ENCODE measurements at regions not wholly inside any gene's neighbourhood (a gene's known extent, or its start where the extent isn't known, plus 50 kb on each side); places are given as distances from the start of the nearest gene placed in this dataset.

- no peak overlapping the region for H3K4me2 ChIP-seq (ENCODE audit: control insufficient read depth, insufficient read depth)
- H4K20me1 ChIP-seq (ENCODE audit: control insufficient read depth, insufficient read depth) = no peaks in the 10 kb centered on the region
- WGBS (ENCODE audit: insufficient coverage, insufficient replicate concordance, low lambda C conversion rate, missing lambda C conversion rate) = 19% methylated on average over 7 of the region's 7 CpGs
- ATAC-seq = no peak
- ChIA-PET CTCF (interaction anchor here (0.6 kb wide), 1 partner anchor 438 kb away, joined by 3 read pairs; no protein-coding TSS in a partner anchor), SMC1A (ENCODE audit: uncharacterized antibody, unreplicated experiment) (no interaction called here), RAD21 (ENCODE audit: unreplicated experiment) (no interaction called here), POLR2A (no interaction called here)
- H2AFZ ChIP-seq (ENCODE audit: control insufficient read depth, low read depth, low read length) = no peak overlapping the region
- H3K27ac ChIP-seq (ENCODE audit: control insufficient read depth, insufficient read depth) = no peak overlapping the region
- TF ChIP-seq CHD4 (IDR thresholded peaks at IDR 0.05) (no peak), ZNF207 (IDR thresholded peaks at IDR 0.05; ENCODE audit: borderline replicate concordance) (no peak), ZNF384 (IDR thresholded peaks at IDR 0.05; ENCODE audit: borderline replicate concordance, low read depth, low read length) (no peak), POLR2A (IDR thresholded peaks at IDR 0.05; ENCODE audit: low read depth, low read length) (no peak), FOS (IDR thresholded peaks at IDR 0.05; ENCODE audit: borderline replicate concordance, extremely low read depth, insufficient read length) (no peak), SREBF1 (IDR thresholded peaks at IDR 0.05; ENCODE audit: low read length) (no peak), WRNIP1 (IDR thresholded peaks at IDR 0.05; ENCODE audit: borderline replicate concordance, low read depth, low read length) (no peak), USF2 (IDR thresholded peaks at IDR 0.05; ENCODE audit: borderline replicate concordance, low read depth, low read length) (no peak)
- no peak for DNase-seq (ENCODE audit: low read depth, low spot score)
- no peaks in the 10 kb centered on the region for H3K36me3 ChIP-seq (ENCODE audit: control insufficient read depth in 2 of 2, insufficient read depth in 2 of 2, low read length in 1 of 2)
- no peak overlapping the region for H3K4me3 ChIP-seq
- no TSS peak for BruUV-seq (replicated peaks)
- intact Hi-C loops (cut with micrococcal nuclease; ENCODE audit: unreplicated experiment) = no loop called here
- no peaks in the 10 kb centered on the region for H3K4me1 ChIP-seq (ENCODE audit: control insufficient read depth, insufficient read depth, low read length)
- H3K9me3 ChIP-seq (replicated peaks; ENCODE audit: control insufficient read depth, insufficient read depth, low read length) = no peaks in the 10 kb centered on the region
- no peak for FAIRE-seq
- no peaks in the 10 kb centered on the region for H3K79me2 ChIP-seq (ENCODE audit: control insufficient read depth, insufficient read depth, low read length)
- H3K9ac ChIP-seq (ENCODE audit: control insufficient read depth, insufficient read depth, low read length) = no peak overlapping the region
- no peaks in the 10 kb centered on the region for H3K27me3 ChIP-seq (replicated peaks in 1 of 2; ENCODE audit: control insufficient read depth in 2 of 2, insufficient read depth in 2 of 2, low read length in 1 of 2)
- in situ Hi-C loops (cut with MboI) = no loop called here
Measured at GRCh38 chr20:56855708-56856107, 226.6 kb downstream of the TFAP2C start.

GRCh38 chr20:56857950-56858349 is 228.8 kb downstream of the TFAP2C start:
- in situ Hi-C loops (cut with MboI) (no loop called here), intact Hi-C loops (cut with micrococcal nuclease; ENCODE audit: unreplicated experiment) (no loop called here)
- Histone ChIP-seq H3K9me3 (replicated peaks; ENCODE audit: control insufficient read depth, insufficient read depth, low read length) (no peaks in the 10 kb centered on the region), H3K27me3 (replicated peaks in 1 of 2; ENCODE audit: control insufficient read depth in 2 of 2, insufficient read depth in 2 of 2, low read length in 1 of 2) (0 out of 4 replicates have a peak, but pooled peaks cover 0 to 2% of the 10 kb centered on the region in 2 experiments), H3K36me3 (ENCODE audit: control insufficient read depth in 2 of 2, insufficient read depth in 2 of 2, low read length in 1 of 2) (no peaks in the 10 kb centered on the region), H3K4me3 (no peak overlapping the region), H2AFZ (ENCODE audit: control insufficient read depth, low read depth, low read length) (no peak overlapping the region), H4K20me1 (ENCODE audit: control insufficient read depth, insufficient read depth) (no peaks in the 10 kb centered on the region), H3K27ac (ENCODE audit: control insufficient read depth, insufficient read depth) (no peak overlapping the region), H3K4me1 (ENCODE audit: control insufficient read depth, insufficient read depth, low read length) (no peaks in the 10 kb centered on the region), H3K9ac (ENCODE audit: control insufficient read depth, insufficient read depth, low read length) (no peak overlapping the region), H3K79me2 (ENCODE audit: control insufficient read depth, insufficient read depth, low read length) (no peaks in the 10 kb centered on the region), H3K4me2 (ENCODE audit: control insufficient read depth, insufficient read depth) (no peak overlapping the region)
- ChIA-PET POLR2A (no interaction called here), CTCF (interaction anchor here (1.4 kb wide), 1 partner anchor 12 kb away, joined by 3 read pairs; no protein-coding TSS in a partner anchor), SMC1A (ENCODE audit: uncharacterized antibody, unreplicated experiment) (no interaction called here), RAD21 (ENCODE audit: unreplicated experiment) (no interaction called here)
- no peak for TF ChIP-seq WRNIP1 (IDR thresholded peaks at IDR 0.05; ENCODE audit: borderline replicate concordance, low read depth, low read length)
- ATAC-seq = no peak
- WGBS (ENCODE audit: insufficient coverage, insufficient replicate concordance, low lambda C conversion rate, missing lambda C conversion rate) = 10% methylated on average over 8 of the region's 8 CpGs
- FAIRE-seq = no peak
- DNase-seq (ENCODE audit: low read depth, low spot score) = no peak
- BruUV-seq (replicated peaks) = no TSS peak
